GM19395 (cell line): ENCODE measurements at regions not wholly inside any gene's neighbourhood (a gene's known extent, or its start where the extent isn't known, plus 50 kb on each side); places are given as distances from the start of the nearest gene placed in this dataset.
"Not testable (repeated sequence)": the region's sequence is repeated elsewhere in the genome, so short reads cannot be mapped to it uniquely, and the experiment has no call there.

Experiments used
- ATAC-seq: cut with Tn5 transposase; IDR thresholded peaks from one replicate; pipeline ENCODE4 v1.9.1; 2021; ENCODE audit warnings: mild to moderate bottlenecking, moderate library complexity; ENCODE audit not compliant: unreplicated experiment

- ATAC-seq, result no peak
Measured at GRCh38 chr6:56808871-56809359, 146.0 kb upstream of the BEND6 start.

GRCh38 chr6:56807989-56808337, 146.9 kb upstream of the BEND6 start:
- no peak for ATAC-seq

- ATAC-seq, result no peak
Measured at GRCh38 chr6:56807326-56807988, 147.4 kb upstream of the BEND6 start.

GRCh38 chr6:56806368-56806767, 148.5 kb upstream of the BEND6 start:
- ATAC-seq, result no peak

GRCh38 chr6:56804996-56805395, 149.9 kb upstream of the BEND6 start:
- no peak for ATAC-seq

- no peak for ATAC-seq
Measured at GRCh38 chr6:56803594-56803993, 151.3 kb upstream of the BEND6 start.

- no peak for ATAC-seq
Measured at GRCh38 chr6:56802584-56802983, 152.3 kb upstream of the BEND6 start.

- ATAC-seq, result no peak
Measured at GRCh38 chr6:56799989-56800388, 154.9 kb upstream of the BEND6 start.

- no peak for ATAC-seq
Measured at GRCh38 chr6:56798163-56798562, 155.5 kb upstream of the DST start.

GRCh38 chr6:56796196-56796532, 153.5 kb upstream of the DST start:
- peak; percentile 44 for ATAC-seq

- ATAC-seq, result peak; percentile 3
Measured at GRCh38 chr6:56795466-56796195, 152.9 kb upstream of the DST start.

- peak; percentile 54 for ATAC-seq
Measured at GRCh38 chr6:56794421-56794820, 151.7 kb upstream of the DST start.

GRCh38 chr6:56793938-56794337, 151.2 kb upstream of the DST start:
- ATAC-seq, result peak; percentile 11

- ATAC-seq, result no peak
Measured at GRCh38 chr6:56790414-56790813, 147.7 kb upstream of the DST start.

GRCh38 chr6:56789879-56790278, 147.2 kb upstream of the DST start:
- ATAC-seq, result no peak

- ATAC-seq, result no peak
Measured at GRCh38 chr6:56789342-56789741, 146.7 kb upstream of the DST start.

GRCh38 chr6:56787209-56787608, 144.5 kb upstream of the DST start:
- ATAC-seq, result no peak

GRCh38 chr6:56786256-56786655, 143.6 kb upstream of the DST start:
- ATAC-seq, result no peak

- ATAC-seq, result not testable (repeated sequence)
Measured at GRCh38 chr6:56785536-56785935, 142.8 kb upstream of the DST start.

GRCh38 chr6:56780109-56780508, 137.4 kb upstream of the DST start:
- ATAC-seq, result not testable (repeated sequence)

GRCh38 chr6:56778503-56778902, 135.8 kb upstream of the DST start:
- ATAC-seq, result not testable (repeated sequence)

- no peak for ATAC-seq
Measured at GRCh38 chr6:56775498-56776166, 132.9 kb upstream of the DST start.
